HEK293T (cell line): ENCODE measurements at regions not wholly inside any gene's neighbourhood (a gene's known extent, or its start where the extent isn't known, plus 50 kb on each side); places are given as distances from the start of the nearest gene placed in this dataset.

ENCODE experiments used
- CTCF ChIA-PET: fragments of 350-600 bp; formaldehyde crosslinking; extraction: SDS; loops from one replicate; lab custom pipeline; 2021; ENCODE audit warnings: antibody characterized with exemption, inconsistent platforms; lab: Yijun Ruan, JAX
- POLR2A ChIA-PET: fragments of 350-600 bp; formaldehyde crosslinking; extraction: SDS; loops from one replicate; lab custom pipeline; 2020; ENCODE audit warnings: antibody characterized with exemption, inconsistent platforms; lab: Yijun Ruan, JAX
- DNase-seq: peaks from one replicate; pipeline ENCODE4 v3.0.0; 2012; ENCODE audit warnings: mixed read lengths; ENCODE audit errors: extremely low spot score
- ARNT ChIP-seq: fragments of 450-650 bp; IDR thresholded peaks from 2 replicates; pipeline ENCODE4 v1.6.1; 2017; ENCODE audit warnings: mild to moderate bottlenecking
- BHLHE40 ChIP-seq: fragments of 450-650 bp; IDR thresholded peaks from 2 replicates; pipeline ENCODE4 v1.6.1; 2016; ENCODE audit warnings: mild to moderate bottlenecking, moderate library complexity, borderline replicate concordance
- CTBP1 ChIP-seq: fragments of 450-650 bp; IDR thresholded peaks from 2 replicates; pipeline ENCODE4 v1.6.1; 2016; ENCODE audit warnings: borderline replicate concordance
- ELF4 ChIP-seq: fragments of 450-650 bp; IDR thresholded peaks from 2 replicates; pipeline ENCODE4 v1.6.1; 2017; ENCODE audit warnings: antibody characterized with exemption
- FOXA1 ChIP-seq: fragments of 450-650 bp; IDR thresholded peaks from 2 replicates; pipeline ENCODE4 v1.6.1; 2016; ENCODE audit warnings: mild to moderate bottlenecking
- FOXK2 ChIP-seq: fragments of 450-650 bp; IDR thresholded peaks from 2 replicates; pipeline ENCODE4 v1.6.1; 2016; ENCODE audit warnings: mild to moderate bottlenecking
- FOXM1 ChIP-seq: fragments of 450-650 bp; IDR thresholded peaks from 2 replicates; pipeline ENCODE4 v1.6.1; 2017; ENCODE audit warnings: mild to moderate bottlenecking, borderline replicate concordance
- HDGF ChIP-seq: fragments of 450-650 bp; IDR thresholded peaks from 2 replicates; pipeline ENCODE4 v1.6.1; 2017; ENCODE audit warnings: antibody characterized with exemption, borderline replicate concordance
- L3MBTL2 ChIP-seq: fragments of 450-650 bp; conservative IDR thresholded peaks from 2 replicates; pipeline ENCODE4 v1.6.1; 2016; ENCODE audit warnings: mild to moderate bottlenecking
- LEF1 ChIP-seq: fragments of 450-650 bp; IDR thresholded peaks from 2 replicates; pipeline ENCODE4 v1.6.1; 2017; ENCODE audit warnings: mild to moderate bottlenecking, borderline replicate concordance
- NFRKB ChIP-seq: fragments of 450-650 bp; IDR thresholded peaks from 2 replicates; pipeline ENCODE4 v1.6.1; 2016; ENCODE audit warnings: mild to moderate bottlenecking, moderate library complexity
- SP1 ChIP-seq: fragments of 450-650 bp; IDR thresholded peaks from 2 replicates; pipeline ENCODE4 v1.6.1; 2017
- SUZ12 ChIP-seq: fragments of 450-650 bp; IDR thresholded peaks from 2 replicates; pipeline ENCODE4 v1.6.1; 2016; ENCODE audit warnings: mild to moderate bottlenecking
- TARDBP ChIP-seq: fragments of 450-650 bp; IDR thresholded peaks from 2 replicates; pipeline ENCODE4 v1.6.1; 2016
- ZNF384 ChIP-seq: fragments of 450-650 bp; IDR thresholded peaks from 2 replicates; pipeline ENCODE4 v1.6.1; 2016
- TF ChIP-seq, protein P1 (sequence below): fragments of 450-650 bp; IDR thresholded peaks from 2 replicates; pipeline ENCODE4 v1.6.1; 2016

DNA sequence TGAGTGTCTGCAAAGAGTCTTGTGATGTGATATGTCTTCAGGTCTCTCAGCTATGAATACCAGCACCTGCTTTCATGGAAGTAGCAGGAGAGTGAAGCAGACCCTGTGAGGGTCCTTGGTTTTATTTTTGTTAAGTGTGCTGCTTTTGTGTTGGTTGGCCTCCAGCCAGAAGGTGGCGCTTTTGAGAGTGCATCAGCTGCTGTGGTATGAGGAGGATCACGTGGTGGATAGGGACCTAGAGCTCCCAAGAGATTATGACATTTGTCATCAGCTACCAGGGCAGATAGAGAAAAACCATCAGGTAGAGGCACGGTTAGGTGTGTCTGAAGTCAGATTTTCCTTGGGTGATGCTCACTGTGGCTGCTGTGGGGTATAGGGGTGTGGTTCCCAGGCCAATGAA, 1232.1 kb downstream of the MRPL39 start:
- TF ChIP-seq ZNF384 (no peak), FOXA1 (no peak), SP1 (no peak), BHLHE40 (no peak), ARNT (no peak), FOXM1 (no peak), HDGF (no peak), NFRKB (no peak), LEF1 (no peak), SUZ12 (no peak), FOXK2 (no peak), TARDBP (no peak), L3MBTL2 (no peak), ELF4 (no peak)
- DNase-seq, result no peak
- ChIA-PET CTCF (no interaction called here), POLR2A (no interaction called here)

DNA sequence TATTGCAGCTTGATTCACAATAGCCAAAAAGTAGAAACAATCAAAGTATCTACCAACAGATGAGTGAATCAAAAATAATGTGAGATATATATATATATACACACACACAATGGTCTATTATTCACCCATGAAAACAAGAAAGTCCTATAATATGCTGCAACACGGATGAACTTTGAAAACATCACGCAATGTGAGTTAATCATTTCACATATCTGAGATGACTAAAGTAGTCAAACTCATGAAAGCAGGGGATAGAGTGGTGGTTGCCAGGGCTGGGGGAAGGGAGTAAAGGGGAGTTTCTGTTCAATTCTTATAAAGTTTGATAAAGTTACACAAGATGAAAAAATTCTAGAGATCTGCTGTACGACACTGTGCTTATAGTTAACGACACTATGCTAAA, 1234.8 kb downstream of the MRPL39 start:
- TF ChIP-seq TARDBP (no peak), FOXK2 (no peak), CTBP1 (no peak), HDGF (no peak), SUZ12 (no peak), FOXM1 (no peak), ARNT (no peak), BHLHE40 (no peak), L3MBTL2 (no peak), ELF4 (no peak), LEF1 (no peak)
- CTCF ChIA-PET, result no interaction called here
- no peak for DNase-seq
- POLR2A ChIA-PET, result no interaction called here

DNA sequence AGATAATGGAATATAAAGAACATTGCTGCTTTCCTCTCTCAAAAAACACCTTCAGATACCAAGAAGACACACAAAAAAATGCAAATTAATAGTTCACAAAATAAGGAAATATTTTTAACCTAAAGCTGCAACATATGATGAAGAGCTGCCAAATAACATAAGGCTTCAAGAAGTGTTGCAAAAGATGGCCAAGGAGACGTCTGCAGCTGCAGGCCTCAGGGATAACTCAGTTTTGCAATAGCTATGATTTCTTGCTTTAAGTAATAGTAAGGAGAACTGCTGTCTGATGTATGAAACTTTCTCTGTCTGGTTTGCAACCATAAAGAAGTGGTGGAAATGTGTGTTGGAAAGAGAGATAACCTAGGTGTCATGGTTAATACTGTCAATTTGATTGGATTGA, 1237.5 kb downstream of the MRPL39 start:
- no peak for DNase-seq
- CTCF ChIA-PET, result no interaction called here
- no peak for TF ChIP-seq BHLHE40
- no peak for TF ChIP-seq LEF1
- no peak for TF ChIP-seq FOXA1
- TF ChIP-seq L3MBTL2, result no peak
- no peak for TF ChIP-seq ELF4
- TF ChIP-seq SP1, result no peak
- no peak for TF ChIP-seq ZNF384
- no peak for TF ChIP-seq TARDBP
- TF ChIP-seq FOXK2, result no peak
- TF ChIP-seq SUZ12, result no peak
- no peak for TF ChIP-seq HDGF
- TF ChIP-seq, protein P1, sequence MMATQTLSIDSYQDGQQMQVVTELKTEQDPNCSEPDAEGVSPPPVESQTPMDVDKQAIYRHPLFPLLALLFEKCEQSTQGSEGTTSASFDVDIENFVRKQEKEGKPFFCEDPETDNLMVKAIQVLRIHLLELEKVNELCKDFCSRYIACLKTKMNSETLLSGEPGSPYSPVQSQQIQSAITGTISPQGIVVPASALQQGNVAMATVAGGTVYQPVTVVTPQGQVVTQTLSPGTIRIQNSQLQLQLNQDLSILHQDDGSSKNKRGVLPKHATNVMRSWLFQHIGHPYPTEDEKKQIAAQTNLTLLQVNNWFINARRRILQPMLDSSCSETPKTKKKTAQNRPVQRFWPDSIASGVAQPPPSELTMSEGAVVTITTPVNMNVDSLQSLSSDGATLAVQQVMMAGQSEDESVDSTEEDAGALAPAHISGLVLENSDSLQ, result no peak
- TF ChIP-seq NFRKB, result no peak
- TF ChIP-seq ARNT, result no peak
- no peak for TF ChIP-seq FOXM1
- TF ChIP-seq CTBP1, result no peak
- POLR2A ChIA-PET, result no interaction called here

DNA sequence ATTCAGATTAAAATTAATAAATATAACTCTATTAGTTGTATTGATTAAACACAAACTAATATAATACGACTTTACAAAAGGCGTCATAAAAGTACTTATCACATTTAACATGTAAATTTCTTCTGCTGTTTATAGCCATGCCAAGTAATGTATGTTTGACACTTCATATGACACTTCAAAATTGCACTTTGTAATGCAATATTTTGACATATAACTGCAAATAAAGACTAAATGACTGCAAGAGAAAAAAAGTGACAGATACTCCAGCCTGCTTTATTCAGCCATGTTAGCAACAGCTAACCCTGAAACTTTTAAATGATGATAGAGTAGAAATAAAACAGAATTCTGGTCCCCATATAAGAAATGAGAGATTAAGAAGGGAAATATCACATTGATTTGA, 1238.0 kb downstream of the MRPL39 start:
- ChIA-PET CTCF (no interaction called here), POLR2A (no interaction called here)
- DNase-seq, result no peak
- TF ChIP-seq FOXK2, result no peak
- TF ChIP-seq CTBP1, result no peak
- no peak for TF ChIP-seq HDGF
- TF ChIP-seq SUZ12, result no peak
- TF ChIP-seq FOXM1, result no peak
- TF ChIP-seq FOXA1, result no peak
- no peak for TF ChIP-seq NFRKB
- TF ChIP-seq SP1, result no peak
- TF ChIP-seq LEF1, result no peak
- no peak for TF ChIP-seq ELF4
- no peak for TF ChIP-seq BHLHE40
- no peak for TF ChIP-seq ARNT
- no peak for TF ChIP-seq ZNF384

DNA sequence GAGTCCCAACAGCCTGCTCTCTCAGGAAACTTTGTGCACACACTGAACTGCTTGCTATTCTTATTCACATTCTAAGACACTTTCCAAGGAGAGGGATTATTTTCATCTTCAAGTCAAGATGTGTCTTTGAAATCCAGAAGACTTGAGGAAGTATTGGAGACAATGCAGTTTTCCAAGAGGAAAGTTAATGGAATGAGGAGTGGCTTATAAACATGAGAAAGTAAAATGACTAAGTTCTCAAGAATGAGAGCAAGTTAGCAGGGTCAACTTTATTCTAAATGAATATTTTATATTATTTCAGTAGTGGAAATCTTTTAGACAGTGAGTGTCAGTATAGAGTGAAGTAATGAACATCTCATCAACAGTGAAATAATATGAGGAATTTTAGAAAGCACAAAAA, 1239.3 kb downstream of the MRPL39 start:
- ChIA-PET CTCF (no interaction called here), POLR2A (no interaction called here)
- no peak for DNase-seq
- no peak for TF ChIP-seq TARDBP
- TF ChIP-seq HDGF, result no peak
- TF ChIP-seq L3MBTL2, result no peak
- TF ChIP-seq ELF4, result no peak
- TF ChIP-seq ZNF384, result no peak
- TF ChIP-seq, protein P1, result no peak
- TF ChIP-seq FOXA1, result no peak
- no peak for TF ChIP-seq CTBP1
- TF ChIP-seq FOXM1, result no peak
- no peak for TF ChIP-seq NFRKB
- TF ChIP-seq FOXK2, result no peak
- no peak for TF ChIP-seq ARNT
- TF ChIP-seq LEF1, result no peak
- no peak for TF ChIP-seq BHLHE40
- TF ChIP-seq SP1, result no peak
- TF ChIP-seq SUZ12, result no peak

DNA sequence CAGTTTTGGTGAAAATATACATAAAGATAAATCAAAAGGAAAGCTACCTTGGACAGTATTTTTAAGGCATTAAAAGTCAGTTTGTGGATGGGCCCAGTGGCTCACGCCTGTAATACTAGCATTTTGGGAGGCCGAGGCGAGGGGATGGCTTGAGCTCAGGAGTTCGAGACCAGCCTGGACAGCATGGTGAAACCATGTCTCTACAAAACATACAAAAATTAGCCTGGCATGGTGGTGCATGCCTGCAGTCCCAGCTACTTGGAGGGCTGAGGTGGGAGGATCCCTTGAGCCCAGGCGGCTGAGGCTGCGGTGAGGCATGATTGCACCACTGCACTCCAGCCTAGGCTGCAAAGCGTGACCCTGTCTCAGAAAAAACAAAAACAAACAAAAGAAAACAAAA, 1253.8 kb downstream of the MRPL39 start:
- CTCF ChIA-PET, result no interaction called here
- DNase-seq, result no peak
- POLR2A ChIA-PET, result no interaction called here
- TF ChIP-seq TARDBP (no peak), LEF1 (no peak), ZNF384 (no peak), BHLHE40 (no peak), ELF4 (no peak), SUZ12 (no peak)
- TF ChIP-seq, protein P1, result no peak
